Ishikawa (cell line): ENCODE measurements at regions not wholly inside any gene's neighbourhood (a gene's known extent, or its start where the extent isn't known, plus 50 kb on each side); places are given as distances from the start of the nearest gene placed in this dataset.

Experiments used
- CEBPB ChIP-seq: IDR thresholded peaks from 2 replicates; pipeline ENCODE4 v1.6.1; 2012
- CREB1 ChIP-seq: IDR thresholded peaks from 2 replicates; pipeline ENCODE4 v1.6.1; 2012; ENCODE audit warnings: low read depth
- YY1 ChIP-seq: IDR thresholded peaks from 2 replicates; pipeline ENCODE4 v1.6.1; 2012; ENCODE audit warnings: low read depth

DNA sequence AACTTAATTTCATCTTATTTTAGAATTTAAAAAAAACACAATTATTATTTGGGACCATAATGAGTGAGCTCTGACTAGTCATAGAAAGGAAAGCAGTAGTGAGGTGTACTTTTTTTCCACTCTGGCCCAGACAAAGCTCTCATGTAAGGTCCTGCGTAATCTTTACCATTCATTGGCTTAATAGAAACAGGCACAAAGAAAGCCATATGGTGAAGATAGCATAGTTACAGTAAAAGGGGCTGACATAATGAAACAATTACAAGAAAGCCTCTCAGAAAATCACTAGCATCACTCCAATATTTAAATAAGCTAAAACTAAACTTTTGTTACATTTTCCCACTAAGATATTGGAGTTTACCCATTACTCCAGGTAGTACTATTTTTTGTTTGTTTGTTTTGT, 384.6 kb upstream of the ALCAM start:
- TF ChIP-seq CREB1, result no peak
- TF ChIP-seq YY1, result no peak
- TF ChIP-seq CEBPB, result no peak
